ELF-1 (cell line): ENCODE measurements at regions not wholly inside any gene's neighbourhood (a gene's known extent, or its start where the extent isn't known, plus 50 kb on each side); places are given as distances from the start of the nearest gene placed in this dataset.
A peak's percentile ranks its signal among the peaks of the same experiment; 100 is the strongest.

ENCODE experiments used
- DNase-seq: peaks from one replicate; pipeline ENCODE4 v3.0.0-alpha.2; 2016; ENCODE audit warnings: low read depth, low spot score

DNA sequence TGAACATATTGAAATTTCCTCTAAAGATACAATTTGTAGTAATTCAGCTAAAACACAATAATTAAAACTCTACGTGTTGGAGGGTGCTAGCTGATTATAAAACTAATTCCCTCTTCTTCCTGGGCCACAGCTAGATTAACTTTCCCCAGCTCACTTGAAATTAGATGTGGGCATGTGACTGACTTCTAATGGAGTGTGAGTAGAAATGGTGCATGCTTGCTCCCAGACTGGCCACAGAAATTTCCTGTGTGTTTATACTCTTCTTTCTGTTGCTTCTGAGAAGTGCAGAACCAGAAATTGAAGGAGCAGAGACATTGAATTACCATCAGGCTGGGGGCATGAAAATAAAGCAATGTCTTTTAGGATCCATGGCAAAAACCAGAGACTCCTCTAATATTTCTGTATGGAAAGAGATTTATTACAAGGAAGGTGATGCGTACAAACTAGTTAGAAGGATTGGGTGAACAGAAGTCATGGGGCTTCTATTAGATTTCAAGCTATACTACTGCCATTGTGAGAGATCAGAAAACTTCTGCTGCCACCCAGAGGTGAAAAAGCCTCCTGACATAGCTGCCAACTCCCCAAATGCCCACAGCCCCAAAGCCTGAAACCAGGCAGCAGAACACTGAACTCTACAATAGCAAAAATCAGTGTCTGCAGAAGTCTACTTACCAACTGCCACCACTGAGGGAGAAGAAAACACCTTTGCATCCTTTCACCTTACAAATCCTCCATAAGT is 379.2 kb upstream of the MIR17HG start:
- peak; percentile 43 for DNase-seq

DNA sequence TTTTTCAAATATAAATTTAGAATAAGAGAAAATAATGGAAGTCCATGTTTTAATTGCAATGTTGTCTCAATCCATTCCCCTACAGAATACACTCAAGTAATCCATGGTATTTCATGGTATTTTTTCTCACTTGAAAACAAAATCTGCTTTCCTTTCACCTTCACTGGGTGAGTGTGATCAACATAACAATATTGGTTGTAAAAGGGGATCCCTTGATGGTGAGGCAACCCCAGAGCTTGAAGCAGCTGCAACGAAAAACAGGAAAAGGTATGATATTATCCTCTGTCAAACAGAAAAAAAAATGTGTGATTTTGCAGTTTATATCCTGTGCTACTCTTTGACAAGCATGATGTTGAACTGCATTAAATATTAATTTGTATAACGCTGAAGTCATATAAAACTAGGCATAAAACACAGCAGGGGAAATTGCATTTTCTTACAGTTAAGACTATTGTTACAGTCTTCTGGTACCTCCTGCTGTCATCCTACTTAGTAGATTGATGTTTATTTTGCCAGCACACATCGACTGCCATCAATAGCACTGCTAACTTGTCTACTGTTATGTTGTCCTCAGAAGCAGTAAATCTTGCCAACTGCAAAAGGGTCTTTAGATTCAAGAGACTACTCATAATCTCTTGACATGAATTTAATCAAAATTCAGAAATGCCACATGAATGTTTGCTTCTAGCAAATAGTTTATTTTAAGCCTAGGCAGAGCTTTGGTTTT is 373.1 kb upstream of the MIR17HG start:
- no peak for DNase-seq

DNA sequence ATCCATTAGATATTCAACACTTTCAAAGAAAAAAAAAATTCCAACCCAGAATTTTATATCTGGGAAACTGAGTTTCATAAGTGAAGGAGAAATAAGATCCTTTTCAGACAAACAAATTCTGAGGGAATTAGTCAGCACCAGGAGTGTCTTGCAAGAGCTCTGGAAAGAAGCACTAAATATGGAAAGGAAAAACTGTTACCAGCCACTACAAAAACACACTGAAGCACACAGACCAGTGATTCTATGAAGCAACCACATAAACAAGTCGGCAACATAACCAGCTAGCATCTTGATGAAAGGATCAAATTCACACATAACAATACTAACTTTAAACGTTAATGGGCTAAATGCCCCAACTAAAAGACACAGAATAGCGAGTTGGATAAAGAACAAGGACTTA is 368.4 kb upstream of the MIR17HG start:
- no peak for DNase-seq

DNA sequence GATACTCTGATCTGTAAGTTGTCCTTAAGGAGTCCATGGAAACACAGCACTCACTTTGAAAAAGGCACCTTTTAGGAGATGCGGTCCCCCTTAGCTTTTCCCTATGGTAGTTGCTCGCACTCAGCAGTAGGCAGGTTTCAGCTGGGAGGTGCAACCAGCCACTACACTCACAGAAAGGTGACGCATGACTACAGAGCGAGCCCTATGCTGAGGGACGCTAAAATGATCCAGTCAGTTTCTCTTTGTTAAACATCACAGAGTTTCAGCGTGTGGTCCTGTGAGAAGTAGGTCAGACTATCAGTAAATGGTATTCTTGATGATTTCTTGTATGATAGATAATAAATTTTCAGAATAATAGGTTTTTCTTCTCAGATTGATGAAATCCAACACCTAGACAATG is 362.7 kb upstream of the MIR17HG start:
- DNase-seq, result no peak

DNA sequence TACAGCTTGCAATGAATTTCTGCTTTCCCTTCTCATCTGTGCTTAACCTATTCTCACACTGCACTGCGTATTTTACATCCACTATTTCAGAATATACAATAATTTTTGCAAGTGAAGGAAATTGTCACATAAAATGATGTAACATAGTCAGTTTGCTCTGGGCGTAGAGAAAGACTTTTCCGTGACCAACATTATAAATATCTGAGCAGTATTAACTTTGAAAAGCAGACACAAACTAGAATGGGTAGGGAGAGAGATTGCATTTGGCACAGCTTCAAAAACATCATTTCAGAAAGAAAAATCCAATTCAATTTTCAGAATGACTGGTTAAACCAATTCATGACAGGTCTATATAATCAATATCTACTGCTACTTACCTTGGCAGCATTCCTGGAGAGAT is 352.5 kb upstream of the MIR17HG start:
- no peak for DNase-seq

DNA sequence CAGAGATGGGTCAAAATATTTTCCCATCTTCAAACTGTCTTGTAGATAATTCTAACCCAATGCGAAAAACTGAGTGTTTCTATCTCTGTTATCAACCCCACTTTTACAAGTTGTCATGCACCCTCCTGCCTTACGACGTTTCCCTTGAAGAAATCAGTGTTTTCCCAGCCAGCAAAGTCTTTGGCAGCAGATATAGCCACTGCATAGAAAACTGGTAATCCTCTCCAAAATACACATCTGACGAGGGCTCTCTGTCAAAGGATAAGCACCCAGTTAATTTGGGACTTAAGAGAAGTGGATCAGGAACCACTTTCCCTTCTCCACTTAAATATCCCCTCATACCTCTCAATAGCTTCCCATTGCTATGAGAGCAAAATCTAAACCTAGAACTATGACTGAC is 351.9 kb upstream of the MIR17HG start:
- DNase-seq, result no peak

DNA sequence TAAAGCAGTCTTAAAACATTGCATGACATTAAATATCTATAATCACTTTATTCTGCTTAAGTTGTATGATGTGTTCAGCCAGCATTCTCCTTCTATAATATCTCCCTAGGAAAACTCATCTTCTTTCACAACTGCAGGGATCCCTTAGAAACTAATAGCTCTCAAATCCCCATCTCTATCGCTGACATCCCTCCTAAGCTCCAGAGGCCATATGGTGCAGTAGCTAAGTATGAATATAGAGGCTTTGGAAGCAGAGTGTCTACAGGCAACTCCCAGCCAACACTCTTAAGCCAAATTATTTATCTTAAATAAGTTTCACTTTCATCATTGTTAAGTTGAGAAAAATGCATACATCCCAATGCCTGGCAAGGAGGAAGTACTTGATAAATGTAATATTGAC is 349.5 kb upstream of the MIR17HG start:
- DNase-seq, result no peak

DNA sequence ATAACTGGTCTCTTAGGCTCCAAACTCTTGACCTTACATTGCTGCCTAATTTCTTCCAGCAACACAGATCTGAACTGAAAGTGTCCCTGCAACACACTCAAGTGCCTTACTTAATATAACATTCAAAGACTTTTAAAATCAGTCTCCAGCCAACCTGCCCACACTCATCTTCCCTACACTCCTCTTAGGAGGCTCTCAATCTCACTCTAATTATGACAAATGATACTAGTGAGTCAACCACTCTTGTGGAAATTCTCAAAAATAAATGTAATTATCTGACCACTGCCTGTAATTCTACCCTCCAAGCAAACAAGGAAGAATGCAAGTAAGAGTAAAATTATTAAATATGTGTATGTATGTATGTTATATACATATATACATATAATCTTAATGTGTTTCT is 348.1 kb upstream of the MIR17HG start:
- no peak for DNase-seq

DNA sequence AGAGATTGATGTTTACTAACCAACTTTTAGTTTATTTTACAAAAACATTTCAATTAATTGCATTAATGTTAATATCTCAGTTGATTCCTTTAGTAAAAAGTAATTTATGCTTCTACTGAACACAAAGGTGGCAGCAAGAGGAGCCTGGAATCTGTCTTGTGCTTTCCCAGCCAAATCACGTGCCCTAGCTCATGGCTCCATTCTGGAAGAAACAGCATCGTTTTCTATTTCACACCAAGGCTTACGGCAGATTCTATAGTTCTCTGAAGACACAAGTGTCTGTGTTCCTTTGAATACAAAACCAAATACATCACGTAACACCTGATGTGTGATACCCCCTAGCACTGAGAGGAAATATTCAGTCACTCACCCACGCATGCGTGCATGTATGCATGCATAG is 346.1 kb upstream of the MIR17HG start:
- no peak for DNase-seq

DNA sequence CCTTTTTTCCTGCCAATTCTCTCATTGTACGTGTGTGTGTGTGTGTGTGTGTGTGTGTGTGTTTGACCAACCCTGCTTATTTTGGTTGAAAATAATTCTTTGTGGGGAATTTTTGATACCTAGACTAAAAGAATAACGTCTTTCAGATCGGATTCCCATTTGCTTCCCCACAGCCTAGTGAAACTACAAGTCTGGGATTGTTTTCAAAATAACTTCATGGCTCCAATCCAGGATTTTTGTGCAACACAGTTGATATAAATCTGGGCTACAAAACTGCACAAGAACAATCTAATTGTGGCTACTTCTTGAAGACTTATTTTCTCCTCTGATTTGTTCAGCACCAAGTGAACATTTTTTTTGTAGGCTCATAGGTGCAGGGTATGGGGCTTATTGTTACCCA is 332.8 kb upstream of the MIR17HG start:
- DNase-seq, result no peak

DNA sequence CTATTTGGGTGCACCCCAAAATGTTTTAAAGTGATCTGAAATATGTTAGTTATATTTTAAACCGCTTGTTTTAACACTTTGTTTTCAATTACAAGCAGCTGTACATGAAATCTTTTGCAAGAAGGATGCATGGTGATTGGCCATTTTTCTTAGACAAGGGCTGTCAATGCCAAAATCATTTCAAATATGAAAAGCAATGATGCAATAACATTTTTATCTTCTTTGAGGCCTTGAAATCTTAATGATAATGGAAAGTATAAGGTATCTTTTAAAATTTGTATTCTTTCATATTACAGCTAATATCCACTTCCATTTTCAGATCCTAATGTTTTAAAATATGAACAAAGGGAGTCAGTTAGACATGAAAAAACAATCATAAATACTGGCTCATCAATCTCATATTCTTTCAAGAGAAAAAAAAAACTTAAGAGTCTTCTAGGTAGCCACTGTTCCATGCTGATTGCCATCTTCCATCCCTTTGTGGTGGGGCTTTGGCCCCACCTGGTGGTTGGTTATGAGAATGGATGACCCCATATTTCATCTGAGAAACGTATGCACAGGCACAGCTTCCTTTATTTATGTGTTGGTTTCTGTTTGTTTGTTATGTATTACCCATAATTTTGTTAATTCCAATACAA is 330.3 kb upstream of the MIR17HG start:
- DNase-seq, result peak; percentile 59

DNA sequence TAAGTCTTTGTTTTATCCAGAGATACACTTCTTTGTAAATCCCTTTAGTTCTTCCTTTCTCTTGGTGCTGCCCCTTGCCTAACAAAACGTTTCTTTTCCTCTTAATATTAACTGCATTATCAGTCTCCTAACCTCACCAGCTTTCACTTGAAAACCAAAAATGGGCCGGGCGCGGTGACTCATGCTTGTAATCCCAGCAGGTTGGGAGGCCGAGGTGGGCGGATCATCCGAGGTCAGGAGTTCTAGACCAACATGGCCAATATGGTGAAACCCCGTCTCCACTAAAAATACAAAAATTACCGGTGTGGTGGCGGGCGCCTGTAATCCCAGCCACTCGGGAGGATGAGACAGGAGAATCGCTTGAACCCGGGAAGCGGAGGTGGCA is 329.8 kb upstream of the MIR17HG start:
- DNase-seq, result no peak

DNA sequence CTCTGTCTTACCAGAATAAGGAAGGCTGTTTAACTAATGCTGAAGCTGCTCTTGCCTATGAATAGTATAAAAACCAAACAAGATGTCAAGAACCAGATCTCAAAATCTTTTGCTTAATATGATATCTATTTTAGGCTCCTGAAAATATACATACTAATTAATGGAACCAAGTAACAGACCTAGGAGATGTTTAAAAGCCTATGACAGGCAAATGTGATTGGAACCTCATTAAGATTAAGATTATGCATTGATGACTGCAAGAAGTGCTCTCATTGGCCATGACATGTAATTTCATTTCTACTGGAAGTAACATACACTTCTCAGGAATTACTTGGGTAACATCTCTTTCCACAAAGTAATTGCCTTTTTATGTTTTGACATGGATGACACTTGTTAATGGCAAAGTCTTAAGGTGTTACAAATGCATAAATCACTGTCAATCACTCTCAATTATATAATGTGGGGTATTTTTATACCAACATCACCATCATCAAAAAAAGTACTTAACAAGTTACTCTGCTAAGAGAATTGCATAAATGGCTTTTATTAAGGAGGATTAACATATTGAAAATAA is 326.9 kb upstream of the MIR17HG start:
- no peak for DNase-seq

DNA sequence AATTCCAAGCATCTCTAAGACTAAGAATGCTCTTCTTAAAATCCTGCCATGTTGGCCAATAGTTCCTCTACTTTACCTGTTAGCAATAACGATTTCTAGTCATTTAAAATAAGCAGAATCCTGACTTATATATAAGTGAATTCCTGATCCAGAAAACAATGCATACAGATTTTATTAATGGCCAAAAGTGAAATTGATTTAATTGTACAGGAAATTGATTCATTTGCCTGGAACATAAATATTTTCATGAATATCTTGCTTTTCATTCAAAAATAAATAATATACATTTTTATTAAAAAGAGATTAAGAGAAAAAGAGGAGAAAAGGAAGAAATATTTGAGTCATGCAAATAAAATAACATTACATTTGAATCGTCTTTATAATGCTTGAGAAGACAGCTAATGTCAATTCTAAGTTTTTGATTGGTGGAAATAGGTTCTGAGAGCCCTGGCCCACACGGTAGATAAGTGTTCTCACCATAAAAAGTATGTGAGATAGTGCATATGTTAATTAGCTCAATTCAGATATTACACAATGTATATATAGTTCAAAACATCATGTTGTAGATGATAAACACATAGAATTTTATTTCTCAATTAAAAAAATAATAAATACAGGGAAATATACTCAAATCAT is 323.2 kb upstream of the MIR17HG start:
- no peak for DNase-seq

DNA sequence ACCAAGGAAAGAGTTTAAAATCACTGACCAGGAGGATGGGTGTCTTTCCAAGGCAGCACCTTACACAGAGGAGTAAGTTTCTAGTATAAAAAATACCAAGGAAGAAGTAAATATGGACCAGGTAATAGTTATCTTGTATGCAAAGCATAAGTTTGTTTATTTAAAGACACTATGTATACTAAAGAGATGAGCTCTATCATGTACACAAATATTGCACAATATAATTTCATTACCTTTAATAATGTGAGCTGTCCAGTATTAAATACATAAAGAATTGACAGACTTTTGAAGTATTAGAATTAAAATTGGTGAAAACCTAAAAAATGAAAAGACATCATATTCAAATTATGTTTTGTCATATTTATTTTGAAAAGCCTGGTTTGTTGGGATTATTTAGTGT is 322.0 kb upstream of the MIR17HG start:
- DNase-seq, result no peak

DNA sequence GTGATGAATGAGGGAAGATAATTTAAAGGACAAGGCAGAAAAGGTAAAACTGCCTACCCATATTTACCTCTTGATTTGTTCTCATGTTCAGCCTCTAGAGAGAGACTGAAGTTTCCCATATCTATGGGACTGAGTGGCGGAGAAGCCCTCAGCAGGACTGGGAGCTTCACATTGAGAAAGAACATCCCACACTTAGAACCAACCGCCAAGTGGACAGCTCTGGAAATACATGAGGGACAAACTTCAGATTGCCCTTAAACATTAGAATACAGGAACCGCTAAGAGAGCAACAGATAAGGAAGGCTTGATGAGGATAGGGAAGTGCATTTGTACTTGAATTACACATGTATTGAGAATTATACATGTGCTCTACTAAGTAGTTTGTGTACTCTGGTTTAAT is 316.0 kb upstream of the MIR17HG start:
- DNase-seq, result no peak

DNA sequence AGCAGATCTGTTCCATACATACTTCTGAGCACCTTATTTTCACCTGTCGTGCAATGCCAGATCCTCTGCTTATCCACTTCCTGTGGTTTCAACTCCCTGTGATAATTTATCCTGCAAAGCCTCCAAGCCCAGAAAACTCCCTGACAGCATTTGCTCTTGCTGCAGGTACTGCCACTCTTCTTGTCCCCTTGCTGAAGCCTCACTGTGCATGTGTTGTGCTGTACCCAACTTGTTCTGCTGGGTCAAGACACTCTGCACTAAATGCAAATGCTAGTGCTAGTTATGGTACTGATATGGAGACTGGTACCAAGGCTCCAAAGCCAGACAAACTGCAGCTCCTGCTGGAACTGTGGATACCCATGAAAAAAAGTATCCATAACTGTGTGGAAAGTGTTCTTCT is 315.4 kb upstream of the MIR17HG start:
- DNase-seq, result no peak

DNA sequence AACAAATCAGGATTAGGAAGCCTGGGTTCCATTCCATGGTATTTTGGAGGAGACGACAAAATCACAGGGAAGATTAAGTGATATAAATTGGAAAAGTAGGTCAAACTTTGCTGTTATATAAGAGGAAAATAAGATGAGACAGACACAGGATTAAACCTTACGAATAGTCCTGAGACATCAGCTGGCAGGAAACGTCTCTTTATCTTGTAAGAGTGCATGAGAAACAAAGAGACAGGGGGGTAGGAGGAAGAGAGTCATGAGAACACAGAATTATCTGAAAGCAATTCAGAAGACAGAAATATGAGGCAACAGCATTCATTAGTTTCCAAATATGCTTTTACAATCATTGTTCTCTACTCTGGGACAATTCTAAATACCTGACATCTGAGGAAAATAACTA is 310.6 kb upstream of the MIR17HG start:
- no peak for DNase-seq

DNA sequence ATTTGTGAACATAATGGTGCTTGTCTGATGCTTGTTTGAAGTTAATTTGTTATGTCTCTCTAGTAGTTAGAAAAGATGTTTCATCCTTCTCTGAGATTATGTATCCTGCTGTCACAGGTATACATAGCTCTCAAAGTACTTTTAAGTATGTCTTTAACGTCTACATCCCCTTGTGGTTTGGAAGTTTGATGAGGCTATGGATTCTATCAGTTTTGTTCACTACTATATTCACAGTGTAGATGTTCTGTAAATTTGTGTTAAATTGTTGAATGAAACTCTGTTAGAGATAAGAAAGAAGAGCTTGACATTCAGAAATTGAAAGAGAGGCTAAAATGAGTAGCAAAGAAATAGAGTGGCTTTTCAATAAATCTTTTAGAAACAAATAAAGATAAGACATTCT is 304.6 kb upstream of the MIR17HG start:
- DNase-seq, result no peak

DNA sequence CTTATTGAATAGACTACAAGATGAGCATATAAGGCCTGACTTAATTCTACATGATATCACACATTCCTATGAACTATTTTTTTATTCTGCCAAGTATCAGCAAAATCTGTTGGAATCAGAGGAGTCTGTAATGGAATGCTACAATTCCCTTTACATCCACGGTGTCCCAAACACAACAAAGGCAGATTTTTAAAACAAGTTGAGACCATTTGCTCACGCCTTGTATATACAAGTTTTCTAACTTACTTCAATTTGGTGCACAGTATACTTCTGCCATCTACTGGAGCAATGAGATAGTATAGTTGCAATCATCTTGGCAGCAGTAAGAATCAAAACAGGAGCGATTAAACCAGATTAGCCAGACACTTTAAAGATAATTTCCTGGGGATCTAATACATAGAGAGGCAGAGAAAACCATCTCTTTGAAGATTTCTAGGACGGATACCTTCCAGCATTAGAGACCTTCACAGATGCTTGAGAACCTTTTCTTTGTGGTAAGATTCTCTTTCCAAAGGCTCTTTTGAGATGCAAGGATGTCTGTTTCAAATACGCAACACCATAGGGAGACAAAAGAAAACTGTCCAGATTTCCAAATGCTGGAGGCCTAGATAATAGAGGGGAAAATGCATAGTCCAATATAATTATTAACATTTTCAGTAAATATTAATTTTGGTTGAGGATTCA is 302.0 kb upstream of the MIR17HG start:
- DNase-seq, result no peak

DNA sequence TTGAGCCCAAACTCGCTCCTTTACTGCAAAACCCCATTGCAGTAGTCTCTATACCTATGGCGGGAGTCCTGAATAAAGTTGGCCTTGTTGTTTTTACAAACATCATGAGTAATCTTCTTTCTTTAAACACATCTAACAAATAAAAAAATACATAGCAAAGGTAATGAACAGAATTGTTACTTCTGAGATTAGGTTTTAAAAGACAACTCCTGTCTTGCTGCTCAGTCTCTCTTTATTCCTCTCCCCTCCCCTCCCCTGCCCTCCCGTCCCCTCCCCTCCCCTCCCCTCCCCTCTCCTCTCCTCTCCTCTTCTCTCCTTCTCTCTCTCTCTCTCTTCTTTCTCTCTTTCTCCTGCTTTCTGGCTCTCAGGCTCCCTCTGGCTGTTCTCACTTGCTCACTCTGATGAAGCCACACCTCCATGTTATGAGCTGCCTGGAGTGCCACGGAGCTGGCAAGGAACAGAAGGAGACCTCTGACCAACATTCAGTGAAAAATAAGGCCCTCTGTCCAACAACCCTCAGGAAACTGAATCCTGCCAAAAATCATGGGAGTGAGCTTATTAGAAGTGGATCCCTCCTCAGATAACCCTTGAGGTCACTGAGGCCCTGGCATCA is 300.7 kb upstream of the MIR17HG start:
- DNase-seq, result no peak
